ENCODE measurements at regions not wholly inside any gene's neighbourhood (a gene's known extent, or its start where the extent isn't known, plus 50 kb on each side); places are given as distances from the start of the nearest gene placed in this dataset.

DNA sequence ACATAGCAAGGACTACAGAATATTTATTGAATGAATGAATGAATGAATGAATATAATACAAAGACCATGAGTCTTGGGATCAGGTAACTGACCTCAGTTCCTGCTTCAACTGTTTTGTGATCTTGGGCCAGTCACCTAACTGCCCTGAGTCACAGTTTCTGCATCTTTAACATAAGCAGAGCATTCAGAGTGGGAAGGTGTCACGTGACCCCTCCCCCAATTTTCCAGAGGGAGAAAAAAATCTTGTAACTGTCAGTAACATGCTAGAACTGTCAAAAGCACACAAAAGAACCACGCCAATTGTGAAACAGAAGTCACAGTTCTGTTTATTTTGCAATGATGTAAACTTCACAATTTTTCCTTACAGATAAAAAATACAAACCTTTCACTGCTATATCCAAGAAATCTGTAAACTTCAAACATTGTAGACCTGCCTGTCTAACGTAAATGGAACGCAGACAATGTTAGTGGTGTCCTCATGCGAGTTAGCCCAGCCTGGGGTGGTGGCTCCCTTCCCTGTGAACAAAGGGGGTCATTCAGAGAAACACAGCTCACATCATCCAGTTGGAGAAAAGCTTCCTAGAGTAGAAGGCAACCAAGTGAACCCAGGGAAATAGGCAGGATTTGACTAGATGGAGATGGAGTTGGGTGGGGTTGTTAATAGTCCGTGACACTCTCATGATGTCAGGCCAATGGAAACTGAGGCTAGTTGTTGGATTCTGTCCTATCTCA, 211.8 kb upstream of the ZC3H12A start:
- TF ChIP-seq, protein P1, sequence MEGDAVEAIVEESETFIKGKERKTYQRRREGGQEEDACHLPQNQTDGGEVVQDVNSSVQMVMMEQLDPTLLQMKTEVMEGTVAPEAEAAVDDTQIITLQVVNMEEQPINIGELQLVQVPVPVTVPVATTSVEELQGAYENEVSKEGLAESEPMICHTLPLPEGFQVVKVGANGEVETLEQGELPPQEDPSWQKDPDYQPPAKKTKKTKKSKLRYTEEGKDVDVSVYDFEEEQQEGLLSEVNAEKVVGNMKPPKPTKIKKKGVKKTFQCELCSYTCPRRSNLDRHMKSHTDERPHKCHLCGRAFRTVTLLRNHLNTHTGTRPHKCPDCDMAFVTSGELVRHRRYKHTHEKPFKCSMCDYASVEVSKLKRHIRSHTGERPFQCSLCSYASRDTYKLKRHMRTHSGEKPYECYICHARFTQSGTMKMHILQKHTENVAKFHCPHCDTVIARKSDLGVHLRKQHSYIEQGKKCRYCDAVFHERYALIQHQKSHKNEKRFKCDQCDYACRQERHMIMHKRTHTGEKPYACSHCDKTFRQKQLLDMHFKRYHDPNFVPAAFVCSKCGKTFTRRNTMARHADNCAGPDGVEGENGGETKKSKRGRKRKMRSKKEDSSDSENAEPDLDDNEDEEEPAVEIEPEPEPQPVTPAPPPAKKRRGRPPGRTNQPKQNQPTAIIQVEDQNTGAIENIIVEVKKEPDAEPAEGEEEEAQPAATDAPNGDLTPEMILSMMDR (IDR thresholded peaks at IDR 0.05), result no peak
- TF ChIP-seq, protein P2, sequence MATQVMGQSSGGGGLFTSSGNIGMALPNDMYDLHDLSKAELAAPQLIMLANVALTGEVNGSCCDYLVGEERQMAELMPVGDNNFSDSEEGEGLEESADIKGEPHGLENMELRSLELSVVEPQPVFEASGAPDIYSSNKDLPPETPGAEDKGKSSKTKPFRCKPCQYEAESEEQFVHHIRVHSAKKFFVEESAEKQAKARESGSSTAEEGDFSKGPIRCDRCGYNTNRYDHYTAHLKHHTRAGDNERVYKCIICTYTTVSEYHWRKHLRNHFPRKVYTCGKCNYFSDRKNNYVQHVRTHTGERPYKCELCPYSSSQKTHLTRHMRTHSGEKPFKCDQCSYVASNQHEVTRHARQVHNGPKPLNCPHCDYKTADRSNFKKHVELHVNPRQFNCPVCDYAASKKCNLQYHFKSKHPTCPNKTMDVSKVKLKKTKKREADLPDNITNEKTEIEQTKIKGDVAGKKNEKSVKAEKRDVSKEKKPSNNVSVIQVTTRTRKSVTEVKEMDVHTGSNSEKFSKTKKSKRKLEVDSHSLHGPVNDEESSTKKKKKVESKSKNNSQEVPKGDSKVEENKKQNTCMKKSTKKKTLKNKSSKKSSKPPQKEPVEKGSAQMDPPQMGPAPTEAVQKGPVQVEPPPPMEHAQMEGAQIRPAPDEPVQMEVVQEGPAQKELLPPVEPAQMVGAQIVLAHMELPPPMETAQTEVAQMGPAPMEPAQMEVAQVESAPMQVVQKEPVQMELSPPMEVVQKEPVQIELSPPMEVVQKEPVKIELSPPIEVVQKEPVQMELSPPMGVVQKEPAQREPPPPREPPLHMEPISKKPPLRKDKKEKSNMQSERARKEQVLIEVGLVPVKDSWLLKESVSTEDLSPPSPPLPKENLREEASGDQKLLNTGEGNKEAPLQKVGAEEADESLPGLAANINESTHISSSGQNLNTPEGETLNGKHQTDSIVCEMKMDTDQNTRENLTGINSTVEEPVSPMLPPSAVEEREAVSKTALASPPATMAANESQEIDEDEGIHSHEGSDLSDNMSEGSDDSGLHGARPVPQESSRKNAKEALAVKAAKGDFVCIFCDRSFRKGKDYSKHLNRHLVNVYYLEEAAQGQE (IDR thresholded peaks at IDR 0.05; ENCODE audit: low read depth, low read length), result no peak

Measured in SK-N-SH (cell line).